ENCODE measurements at regions not wholly inside any gene's neighbourhood (a gene's known extent, or its start where the extent isn't known, plus 50 kb on each side); places are given as distances from the start of the nearest gene placed in this dataset.

- H3K4me3 Mint-ChIP-seq (ENCODE audit: unreplicated experiment) = no peak overlapping the region
- DNase-seq = no peak
- no peaks in the 10 kb centered on the region for H3K36me3 Mint-ChIP-seq (ENCODE audit: unreplicated experiment)
- no peaks in the 10 kb centered on the region for H3K9me3 Mint-ChIP-seq (ENCODE audit: unreplicated experiment)
- no peaks in the 10 kb centered on the region for H3K4me1 Mint-ChIP-seq (ENCODE audit: low read depth, unreplicated experiment)
- H3K27me3 Mint-ChIP-seq (ENCODE audit: unreplicated experiment) = no peaks in the 10 kb centered on the region
- no peak for TF ChIP-seq CTCF (IDR thresholded peaks at IDR 0.05; ENCODE audit: partially characterized antibody, unreplicated experiment)
- no peak overlapping the region for H3K27ac Mint-ChIP-seq (ENCODE audit: unreplicated experiment)
These were observed 225.9 kb upstream of the CITED2 start for GRCh38 chr6:139600343-139600742.

GRCh38 chr6:139597771-139598755, 223.6 kb upstream of the CITED2 start:
- H3K36me3 Mint-ChIP-seq (ENCODE audit: unreplicated experiment) = no peaks in the 10 kb centered on the region
- H3K27ac Mint-ChIP-seq (ENCODE audit: unreplicated experiment) = no peak overlapping the region
- no peak overlapping the region for H3K4me3 Mint-ChIP-seq (ENCODE audit: unreplicated experiment)
- H3K27me3 Mint-ChIP-seq (ENCODE audit: unreplicated experiment) = peaks cover 2% of the 10 kb centered on the region
- no peak for TF ChIP-seq CTCF (IDR thresholded peaks at IDR 0.05; ENCODE audit: partially characterized antibody, unreplicated experiment)
- H3K4me1 Mint-ChIP-seq (ENCODE audit: low read depth, unreplicated experiment) = no peaks in the 10 kb centered on the region
- H3K9me3 Mint-ChIP-seq (ENCODE audit: unreplicated experiment) = no peaks in the 10 kb centered on the region
- no peak for DNase-seq

- Mint-ChIP-seq H3K9me3 (ENCODE audit: unreplicated experiment) (no peaks in the 10 kb centered on the region), H3K36me3 (ENCODE audit: unreplicated experiment) (no peaks in the 10 kb centered on the region), H3K4me3 (ENCODE audit: unreplicated experiment) (no peak overlapping the region), H3K27ac (ENCODE audit: unreplicated experiment) (no peak overlapping the region), H3K4me1 (ENCODE audit: low read depth, unreplicated experiment) (no peaks in the 10 kb centered on the region), H3K27me3 (ENCODE audit: unreplicated experiment) (peaks cover 2% of the 10 kb centered on the region)
- no peak for DNase-seq
- TF ChIP-seq CTCF (IDR thresholded peaks at IDR 0.05; ENCODE audit: partially characterized antibody, unreplicated experiment) = no peak
These were observed 222.8 kb upstream of the CITED2 start for GRCh38 chr6:139597087-139597763.

GRCh38 chr6:139595183-139595582, 220.7 kb upstream of the CITED2 start:
- no peaks in the 10 kb centered on the region for H3K9me3 Mint-ChIP-seq (ENCODE audit: unreplicated experiment)
- DNase-seq = no peak
- peaks cover 2% of the 10 kb centered on the region for H3K4me1 Mint-ChIP-seq (ENCODE audit: low read depth, unreplicated experiment)
- H3K27ac Mint-ChIP-seq (ENCODE audit: unreplicated experiment) = no peak overlapping the region
- H3K4me3 Mint-ChIP-seq (ENCODE audit: unreplicated experiment) = no peak overlapping the region
- peaks cover 2% of the 10 kb centered on the region for H3K27me3 Mint-ChIP-seq (ENCODE audit: unreplicated experiment)
- no peaks in the 10 kb centered on the region for H3K36me3 Mint-ChIP-seq (ENCODE audit: unreplicated experiment)
- no peak for TF ChIP-seq CTCF (IDR thresholded peaks at IDR 0.05; ENCODE audit: partially characterized antibody, unreplicated experiment)

Measured in glutamatergic neuron (in vitro differentiated cells).